PC-3 (cell line): ENCODE measurements at regions not wholly inside any gene's neighbourhood (a gene's known extent, or its start where the extent isn't known, plus 50 kb on each side); places are given as distances from the start of the nearest gene placed in this dataset.

Experiments
- EZH2 ChIP-seq: fragments of 300-600 bp; sonication (generic); IDR thresholded peaks from one replicate; pipeline ENCODE4 v1.6.1; 2017; ENCODE audit warnings: antibody characterized with exemption, mild to moderate bottlenecking, low read length; ENCODE audit not compliant: unreplicated experiment
- EZH2phosphoT487 ChIP-seq: fragments of 300-600 bp; sonication (generic); IDR thresholded peaks from 2 replicates; pipeline ENCODE4 v1.6.1; 2018; ENCODE audit warnings: mild to moderate bottlenecking, antibody characterized with exemption, low read length, borderline replicate concordance
- TF ChIP-seq, protein P1 (sequence below): fragments of 300-600 bp; sonication (generic); conservative IDR thresholded peaks from 2 replicates; pipeline ENCODE4 v1.5.1; 2017; ENCODE audit warnings: antibody characterized with exemption, low read depth, mild to moderate bottlenecking, low read length

DNA sequence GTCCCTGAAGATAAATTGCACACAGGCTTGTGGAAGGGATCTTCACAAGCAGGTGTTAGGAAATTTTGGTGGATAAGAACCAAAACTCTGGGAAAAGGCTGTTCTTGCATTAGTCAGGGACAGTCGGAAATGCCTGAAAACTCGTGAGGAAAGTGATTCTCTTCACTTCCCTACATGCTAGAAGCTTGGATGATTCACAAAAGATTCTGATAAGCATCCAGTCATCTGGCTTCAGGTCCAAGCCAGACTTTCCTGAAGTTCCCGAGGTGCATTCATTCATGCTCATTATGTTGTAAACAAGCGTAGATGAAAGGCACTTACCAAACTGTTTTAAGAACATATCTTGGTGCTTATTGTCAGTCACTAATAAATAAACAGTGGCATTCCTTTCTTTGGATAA, 1028.7 kb downstream of the NTRK3 start:
- TF ChIP-seq, protein P1, sequence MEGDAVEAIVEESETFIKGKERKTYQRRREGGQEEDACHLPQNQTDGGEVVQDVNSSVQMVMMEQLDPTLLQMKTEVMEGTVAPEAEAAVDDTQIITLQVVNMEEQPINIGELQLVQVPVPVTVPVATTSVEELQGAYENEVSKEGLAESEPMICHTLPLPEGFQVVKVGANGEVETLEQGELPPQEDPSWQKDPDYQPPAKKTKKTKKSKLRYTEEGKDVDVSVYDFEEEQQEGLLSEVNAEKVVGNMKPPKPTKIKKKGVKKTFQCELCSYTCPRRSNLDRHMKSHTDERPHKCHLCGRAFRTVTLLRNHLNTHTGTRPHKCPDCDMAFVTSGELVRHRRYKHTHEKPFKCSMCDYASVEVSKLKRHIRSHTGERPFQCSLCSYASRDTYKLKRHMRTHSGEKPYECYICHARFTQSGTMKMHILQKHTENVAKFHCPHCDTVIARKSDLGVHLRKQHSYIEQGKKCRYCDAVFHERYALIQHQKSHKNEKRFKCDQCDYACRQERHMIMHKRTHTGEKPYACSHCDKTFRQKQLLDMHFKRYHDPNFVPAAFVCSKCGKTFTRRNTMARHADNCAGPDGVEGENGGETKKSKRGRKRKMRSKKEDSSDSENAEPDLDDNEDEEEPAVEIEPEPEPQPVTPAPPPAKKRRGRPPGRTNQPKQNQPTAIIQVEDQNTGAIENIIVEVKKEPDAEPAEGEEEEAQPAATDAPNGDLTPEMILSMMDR = no peak
- TF ChIP-seq EZH2phosphoT487 = no peak
- TF ChIP-seq EZH2 = no peak
